ENCODE measurements at regions not wholly inside any gene's neighbourhood (a gene's known extent, or its start where the extent isn't known, plus 50 kb on each side); places are given as distances from the start of the nearest gene placed in this dataset.

DNA sequence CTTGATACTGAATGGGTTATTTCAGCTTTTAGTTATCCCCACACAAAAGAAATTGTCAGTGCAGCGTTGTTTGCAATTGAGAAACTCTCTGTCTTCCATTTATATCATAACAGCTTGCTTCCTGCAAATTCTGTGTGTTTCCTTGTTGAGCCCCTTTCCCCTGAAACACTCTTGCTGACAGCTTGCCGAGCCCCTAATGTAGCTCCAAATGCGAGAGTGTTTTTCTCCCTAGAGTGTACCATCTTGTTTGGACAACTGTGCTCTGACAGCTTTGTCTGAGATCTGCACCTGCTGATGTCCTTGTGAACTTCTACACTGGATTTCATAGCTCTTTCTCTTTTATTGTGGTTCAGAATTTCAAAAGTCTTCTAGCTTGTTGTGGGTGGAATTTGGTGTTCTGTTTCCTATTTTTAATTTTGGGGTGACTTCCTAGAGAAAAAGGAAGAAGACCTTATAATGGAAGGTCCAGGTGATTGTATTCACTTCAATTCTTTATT is 343.5 kb downstream of the PDCD6IP start:
- no peak overlapping the region for H3K4me3 ChIP-seq (ENCODE audit: low read depth, low read length)
- no peaks in the 10 kb centered on the region for H3K9me3 ChIP-seq
- TF ChIP-seq, protein P1, sequence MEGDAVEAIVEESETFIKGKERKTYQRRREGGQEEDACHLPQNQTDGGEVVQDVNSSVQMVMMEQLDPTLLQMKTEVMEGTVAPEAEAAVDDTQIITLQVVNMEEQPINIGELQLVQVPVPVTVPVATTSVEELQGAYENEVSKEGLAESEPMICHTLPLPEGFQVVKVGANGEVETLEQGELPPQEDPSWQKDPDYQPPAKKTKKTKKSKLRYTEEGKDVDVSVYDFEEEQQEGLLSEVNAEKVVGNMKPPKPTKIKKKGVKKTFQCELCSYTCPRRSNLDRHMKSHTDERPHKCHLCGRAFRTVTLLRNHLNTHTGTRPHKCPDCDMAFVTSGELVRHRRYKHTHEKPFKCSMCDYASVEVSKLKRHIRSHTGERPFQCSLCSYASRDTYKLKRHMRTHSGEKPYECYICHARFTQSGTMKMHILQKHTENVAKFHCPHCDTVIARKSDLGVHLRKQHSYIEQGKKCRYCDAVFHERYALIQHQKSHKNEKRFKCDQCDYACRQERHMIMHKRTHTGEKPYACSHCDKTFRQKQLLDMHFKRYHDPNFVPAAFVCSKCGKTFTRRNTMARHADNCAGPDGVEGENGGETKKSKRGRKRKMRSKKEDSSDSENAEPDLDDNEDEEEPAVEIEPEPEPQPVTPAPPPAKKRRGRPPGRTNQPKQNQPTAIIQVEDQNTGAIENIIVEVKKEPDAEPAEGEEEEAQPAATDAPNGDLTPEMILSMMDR (IDR thresholded peaks at IDR 0.05; ENCODE audit: low read depth, low read length), result no peak
- no peak for DNase-seq
- no peaks in the 10 kb centered on the region for H3K36me3 ChIP-seq
- no peaks in the 10 kb centered on the region for H3K27me3 ChIP-seq
- no peaks in the 10 kb centered on the region for H3K4me1 ChIP-seq

DNA sequence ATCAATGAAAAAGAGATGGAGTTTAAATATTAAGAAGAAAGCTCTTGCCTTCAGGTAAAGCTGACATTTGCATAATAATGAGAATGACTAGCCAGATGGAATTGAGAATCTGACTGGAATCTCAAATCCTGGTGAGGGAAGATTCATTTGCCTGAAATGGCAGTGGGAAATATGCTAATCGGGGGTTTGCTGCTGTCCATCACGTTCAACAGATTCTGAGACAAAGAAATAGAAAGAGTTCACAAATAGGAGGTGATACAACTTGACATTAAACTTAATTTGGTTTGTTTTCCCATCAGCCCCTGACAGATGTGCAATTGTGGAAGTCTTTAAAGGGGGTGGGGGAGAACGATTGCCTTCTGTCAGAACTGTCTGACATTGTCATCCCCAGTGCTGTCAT is 347.4 kb downstream of the PDCD6IP start:
- Histone ChIP-seq H3K27me3 (no peaks in the 10 kb centered on the region), H3K9me3 (no peaks in the 10 kb centered on the region), H3K4me1 (no peaks in the 10 kb centered on the region), H3K36me3 (no peaks in the 10 kb centered on the region), H3K4me3 (ENCODE audit: low read depth, low read length) (no peak overlapping the region)
- TF ChIP-seq, protein P1 (IDR thresholded peaks at IDR 0.05; ENCODE audit: low read depth, low read length), result no peak
- DNase-seq, result no peak

DNA sequence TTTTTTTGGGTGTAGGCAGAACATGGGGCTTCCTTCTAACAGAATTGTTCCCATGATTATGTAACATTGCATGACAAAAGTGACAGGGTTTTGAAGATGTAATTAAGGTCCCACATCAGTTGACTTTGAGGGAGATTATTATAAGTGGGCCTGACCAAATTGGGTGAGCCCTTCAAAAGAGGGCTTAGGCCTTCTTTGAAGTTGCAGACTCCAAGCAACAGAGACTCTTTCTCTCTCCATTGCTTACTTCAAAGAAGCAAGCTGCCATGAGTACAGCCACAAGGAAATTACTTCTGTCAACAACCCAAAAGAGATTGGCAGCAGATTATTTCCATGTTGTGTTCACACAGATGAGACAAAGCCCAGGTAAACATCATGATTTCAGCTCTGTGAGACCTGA is 348.2 kb downstream of the PDCD6IP start:
- H3K4me1 ChIP-seq, result no peaks in the 10 kb centered on the region
- DNase-seq, result no peak
- TF ChIP-seq, protein P1 (IDR thresholded peaks at IDR 0.05; ENCODE audit: low read depth, low read length), result no peak
- H3K9me3 ChIP-seq, result no peaks in the 10 kb centered on the region
- no peaks in the 10 kb centered on the region for H3K36me3 ChIP-seq
- no peaks in the 10 kb centered on the region for H3K27me3 ChIP-seq
- no peak overlapping the region for H3K4me3 ChIP-seq (ENCODE audit: low read depth, low read length)

DNA sequence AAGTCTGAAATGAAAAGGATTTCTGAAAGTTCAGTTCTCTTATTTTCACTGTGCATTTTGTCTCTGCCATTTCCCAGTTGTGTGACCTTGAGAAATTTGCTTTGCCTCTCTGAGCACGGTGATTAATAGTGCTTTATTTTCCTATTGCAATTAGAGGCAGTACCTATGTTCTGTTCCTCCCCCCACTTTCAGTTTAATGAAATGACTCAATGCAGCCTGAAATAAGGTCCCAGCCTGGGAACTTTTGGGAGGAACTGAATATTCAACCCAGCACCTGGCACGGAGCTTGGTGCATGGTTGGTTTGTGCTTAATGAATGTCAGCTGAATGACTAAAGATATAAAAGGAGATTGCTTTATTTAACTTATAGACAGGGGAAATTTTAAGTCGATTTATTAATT is 352.6 kb downstream of the PDCD6IP start:
- no peaks in the 10 kb centered on the region for H3K27me3 ChIP-seq
- no peak for DNase-seq
- H3K4me1 ChIP-seq, result no peaks in the 10 kb centered on the region
- no peak overlapping the region for H3K4me3 ChIP-seq (ENCODE audit: low read depth, low read length)
- H3K36me3 ChIP-seq, result no peaks in the 10 kb centered on the region
- no peaks in the 10 kb centered on the region for H3K9me3 ChIP-seq
- TF ChIP-seq, protein P1 (IDR thresholded peaks at IDR 0.05; ENCODE audit: low read depth, low read length), result no peak

DNA sequence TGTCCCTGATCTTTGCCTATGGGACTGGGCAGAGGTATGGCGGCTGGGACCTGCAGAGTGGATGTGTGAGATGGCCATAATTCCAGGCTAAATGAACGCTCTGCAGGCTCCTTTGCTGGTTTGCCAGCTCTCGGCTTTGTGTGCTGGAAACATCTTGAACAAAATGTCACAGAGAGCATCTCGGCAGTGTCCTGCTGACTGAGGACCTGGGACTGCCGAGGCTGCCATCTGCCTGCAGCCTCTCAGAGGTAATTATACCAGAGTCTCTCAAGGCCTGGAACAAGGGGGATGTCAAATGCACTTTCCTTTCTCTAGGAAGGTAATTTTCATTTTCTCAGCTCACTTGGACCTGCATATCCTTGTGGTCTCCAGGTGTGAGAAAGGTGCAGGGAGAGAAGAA is 354.2 kb downstream of the PDCD6IP start:
- DNase-seq, result no peak

DNA sequence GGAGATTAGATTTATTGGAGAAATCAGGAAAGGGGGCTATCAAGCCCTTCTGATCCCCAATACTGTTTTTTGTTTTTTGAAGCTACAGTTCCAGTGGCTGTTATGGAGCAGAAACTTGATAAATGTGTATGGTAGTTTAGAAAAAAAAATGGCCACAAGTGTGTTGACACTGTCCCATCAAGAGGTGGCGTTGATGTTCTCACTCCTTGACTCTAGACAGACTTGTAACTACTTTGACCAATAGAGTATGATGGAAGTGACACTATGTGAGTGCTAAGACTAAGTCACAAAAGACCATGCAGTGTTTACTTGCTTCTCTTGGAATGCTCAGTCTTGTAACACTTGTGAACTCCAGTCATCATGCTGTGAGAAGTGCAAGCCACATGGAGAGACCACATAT is 356.7 kb downstream of the PDCD6IP start:
- Histone ChIP-seq H3K36me3 (no peaks in the 10 kb centered on the region), H3K9me3 (no peaks in the 10 kb centered on the region), H3K4me1 (no peaks in the 10 kb centered on the region), H3K4me3 (ENCODE audit: low read depth, low read length) (no peak overlapping the region), H3K27me3 (no peaks in the 10 kb centered on the region)
- no peak for DNase-seq
- TF ChIP-seq, protein P1 (IDR thresholded peaks at IDR 0.05; ENCODE audit: low read depth, low read length), result no peak

More for the DNA sequence above, 354.2 kb downstream of the PDCD6IP start:
- H3K4me1 ChIP-seq, result no peaks in the 10 kb centered on the region
- no peaks in the 10 kb centered on the region for H3K27me3 ChIP-seq
- H3K4me3 ChIP-seq (ENCODE audit: low read depth, low read length), result no peak overlapping the region
- H3K9me3 ChIP-seq, result no peaks in the 10 kb centered on the region
- H3K36me3 ChIP-seq, result no peaks in the 10 kb centered on the region
- TF ChIP-seq, protein P1 (IDR thresholded peaks at IDR 0.05; ENCODE audit: low read depth, low read length), result no peak

Data from BE2C (cell line).